Activated T-helper 1 cell treated with Interleukin-2 at 50 U/mL for 16 hours (primary cell): ENCODE measurements at regions not wholly inside any gene's neighbourhood (a gene's known extent, or its start where the extent isn't known, plus 50 kb on each side); places are given as distances from the start of the nearest gene placed in this dataset.

ENCODE experiments used
- DNase-seq: peaks from one replicate; pipeline ENCODE4 v3.0.0-alpha.2; 2020; ENCODE audit warnings: low read depth

- no peak for DNase-seq
These were observed 153.6 kb upstream of the LINGO1 start for GRCh38 chr15:77786181-77786890.

- DNase-seq, result no peak
These were observed 151.9 kb upstream of the LINGO1 start for GRCh38 chr15:77784361-77785292.

GRCh38 chr15:77783636-77784035, 150.9 kb upstream of the LINGO1 start:
- DNase-seq, result no peak

- no peak for DNase-seq
These were observed 150.0 kb upstream of the LINGO1 start for GRCh38 chr15:77782691-77783090.

- no peak for DNase-seq
These were observed 149.2 kb upstream of the LINGO1 start for GRCh38 chr15:77781946-77782240.

- no peak for DNase-seq
These were observed 148.6 kb upstream of the LINGO1 start for GRCh38 chr15:77781151-77781945.

- no peak for DNase-seq
These were observed 146.1 kb upstream of the LINGO1 start for GRCh38 chr15:77778802-77779201.

GRCh38 chr15:77775837-77776236, 143.1 kb upstream of the LINGO1 start:
- DNase-seq, result no peak

GRCh38 chr15:77775373-77775772, 142.7 kb upstream of the LINGO1 start:
- no peak for DNase-seq

- no peak for DNase-seq
These were observed 141.6 kb upstream of the LINGO1 start for GRCh38 chr15:77774350-77774749.

GRCh38 chr15:77773903-77774302, 141.2 kb upstream of the LINGO1 start:
- DNase-seq, result no peak

GRCh38 chr15:77772641-77773402, 140.1 kb upstream of the LINGO1 start:
- DNase-seq, result no peak

GRCh38 chr15:77771616-77772015, 138.9 kb upstream of the LINGO1 start:
- DNase-seq, result no peak

- no peak for DNase-seq
These were observed 137.0 kb upstream of the LINGO1 start for GRCh38 chr15:77769700-77770099.

GRCh38 chr15:77768521-77769078, 135.9 kb upstream of the LINGO1 start:
- no peak for DNase-seq

- DNase-seq, result no peak
These were observed 135.4 kb upstream of the LINGO1 start for GRCh38 chr15:77768107-77768506.

- no peak for DNase-seq
These were observed 131.4 kb upstream of the LINGO1 start for GRCh38 chr15:77764095-77764494.

GRCh38 chr15:77762747-77763355, 130.1 kb upstream of the LINGO1 start:
- DNase-seq, result no peak

GRCh38 chr15:77759896-77760592, 127.3 kb upstream of the LINGO1 start:
- DNase-seq, result no peak

GRCh38 chr15:77753939-77754338, 121.2 kb upstream of the LINGO1 start:
- no peak for DNase-seq
